H1 (cell line): ENCODE measurements at regions not wholly inside any gene's neighbourhood (a gene's known extent, or its start where the extent isn't known, plus 50 kb on each side); places are given as distances from the start of the nearest gene placed in this dataset.
A peak's percentile ranks its signal among the peaks of the same experiment; 100 is the strongest.

Experiments used
- TF ChIP-seq, protein P1 (sequence below): fragments of 300-600 bp; sonication (generic); IDR thresholded peaks from 2 replicates; pipeline ENCODE4 v1.7.1; 2012; ENCODE audit warnings: low read length, moderate library complexity, mild to moderate bottlenecking, inconsistent platforms; ENCODE audit not compliant: insufficient replicate concordance
- TF ChIP-seq, protein P2 (sequence below): IDR thresholded peaks from 2 replicates; pipeline ENCODE4 v1.6.1; 2011; ENCODE audit warnings: low read depth, mild to moderate bottlenecking, low read length; ENCODE audit not compliant: insufficient read depth

DNA sequence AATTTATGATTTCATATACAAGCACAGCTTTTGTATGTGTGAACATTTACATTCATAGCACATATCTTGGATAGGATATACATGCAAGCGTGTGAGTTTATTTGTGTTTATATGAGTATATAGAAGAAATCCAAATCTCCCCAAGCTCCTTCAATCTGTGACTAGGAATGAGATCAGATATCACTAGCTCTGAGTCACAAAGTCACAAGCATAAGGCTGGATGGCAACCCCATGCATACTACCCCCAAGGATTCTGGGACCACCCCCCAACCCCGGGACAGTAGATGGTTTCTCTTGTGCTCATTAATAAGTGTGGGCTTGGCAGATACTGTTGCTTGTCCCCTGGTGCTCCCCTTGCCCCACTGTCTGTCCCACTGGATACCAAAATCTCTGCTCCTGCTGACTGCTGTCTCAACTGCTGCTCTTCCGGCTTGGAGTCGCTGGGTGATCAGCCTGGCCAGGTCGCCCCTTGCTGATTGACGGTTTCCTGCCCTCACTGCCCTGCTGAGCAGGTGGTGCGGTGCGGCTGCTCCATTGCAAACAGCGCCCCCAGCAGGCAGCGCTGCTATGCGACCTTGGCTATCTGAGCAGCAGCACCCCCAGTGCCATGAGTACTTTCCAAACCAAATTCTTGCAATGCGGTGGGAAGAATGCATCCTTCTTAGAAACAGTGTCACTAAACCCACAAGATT lies 279.4 kb downstream of the CD83 start (continued):
- TF ChIP-seq, protein P1, sequence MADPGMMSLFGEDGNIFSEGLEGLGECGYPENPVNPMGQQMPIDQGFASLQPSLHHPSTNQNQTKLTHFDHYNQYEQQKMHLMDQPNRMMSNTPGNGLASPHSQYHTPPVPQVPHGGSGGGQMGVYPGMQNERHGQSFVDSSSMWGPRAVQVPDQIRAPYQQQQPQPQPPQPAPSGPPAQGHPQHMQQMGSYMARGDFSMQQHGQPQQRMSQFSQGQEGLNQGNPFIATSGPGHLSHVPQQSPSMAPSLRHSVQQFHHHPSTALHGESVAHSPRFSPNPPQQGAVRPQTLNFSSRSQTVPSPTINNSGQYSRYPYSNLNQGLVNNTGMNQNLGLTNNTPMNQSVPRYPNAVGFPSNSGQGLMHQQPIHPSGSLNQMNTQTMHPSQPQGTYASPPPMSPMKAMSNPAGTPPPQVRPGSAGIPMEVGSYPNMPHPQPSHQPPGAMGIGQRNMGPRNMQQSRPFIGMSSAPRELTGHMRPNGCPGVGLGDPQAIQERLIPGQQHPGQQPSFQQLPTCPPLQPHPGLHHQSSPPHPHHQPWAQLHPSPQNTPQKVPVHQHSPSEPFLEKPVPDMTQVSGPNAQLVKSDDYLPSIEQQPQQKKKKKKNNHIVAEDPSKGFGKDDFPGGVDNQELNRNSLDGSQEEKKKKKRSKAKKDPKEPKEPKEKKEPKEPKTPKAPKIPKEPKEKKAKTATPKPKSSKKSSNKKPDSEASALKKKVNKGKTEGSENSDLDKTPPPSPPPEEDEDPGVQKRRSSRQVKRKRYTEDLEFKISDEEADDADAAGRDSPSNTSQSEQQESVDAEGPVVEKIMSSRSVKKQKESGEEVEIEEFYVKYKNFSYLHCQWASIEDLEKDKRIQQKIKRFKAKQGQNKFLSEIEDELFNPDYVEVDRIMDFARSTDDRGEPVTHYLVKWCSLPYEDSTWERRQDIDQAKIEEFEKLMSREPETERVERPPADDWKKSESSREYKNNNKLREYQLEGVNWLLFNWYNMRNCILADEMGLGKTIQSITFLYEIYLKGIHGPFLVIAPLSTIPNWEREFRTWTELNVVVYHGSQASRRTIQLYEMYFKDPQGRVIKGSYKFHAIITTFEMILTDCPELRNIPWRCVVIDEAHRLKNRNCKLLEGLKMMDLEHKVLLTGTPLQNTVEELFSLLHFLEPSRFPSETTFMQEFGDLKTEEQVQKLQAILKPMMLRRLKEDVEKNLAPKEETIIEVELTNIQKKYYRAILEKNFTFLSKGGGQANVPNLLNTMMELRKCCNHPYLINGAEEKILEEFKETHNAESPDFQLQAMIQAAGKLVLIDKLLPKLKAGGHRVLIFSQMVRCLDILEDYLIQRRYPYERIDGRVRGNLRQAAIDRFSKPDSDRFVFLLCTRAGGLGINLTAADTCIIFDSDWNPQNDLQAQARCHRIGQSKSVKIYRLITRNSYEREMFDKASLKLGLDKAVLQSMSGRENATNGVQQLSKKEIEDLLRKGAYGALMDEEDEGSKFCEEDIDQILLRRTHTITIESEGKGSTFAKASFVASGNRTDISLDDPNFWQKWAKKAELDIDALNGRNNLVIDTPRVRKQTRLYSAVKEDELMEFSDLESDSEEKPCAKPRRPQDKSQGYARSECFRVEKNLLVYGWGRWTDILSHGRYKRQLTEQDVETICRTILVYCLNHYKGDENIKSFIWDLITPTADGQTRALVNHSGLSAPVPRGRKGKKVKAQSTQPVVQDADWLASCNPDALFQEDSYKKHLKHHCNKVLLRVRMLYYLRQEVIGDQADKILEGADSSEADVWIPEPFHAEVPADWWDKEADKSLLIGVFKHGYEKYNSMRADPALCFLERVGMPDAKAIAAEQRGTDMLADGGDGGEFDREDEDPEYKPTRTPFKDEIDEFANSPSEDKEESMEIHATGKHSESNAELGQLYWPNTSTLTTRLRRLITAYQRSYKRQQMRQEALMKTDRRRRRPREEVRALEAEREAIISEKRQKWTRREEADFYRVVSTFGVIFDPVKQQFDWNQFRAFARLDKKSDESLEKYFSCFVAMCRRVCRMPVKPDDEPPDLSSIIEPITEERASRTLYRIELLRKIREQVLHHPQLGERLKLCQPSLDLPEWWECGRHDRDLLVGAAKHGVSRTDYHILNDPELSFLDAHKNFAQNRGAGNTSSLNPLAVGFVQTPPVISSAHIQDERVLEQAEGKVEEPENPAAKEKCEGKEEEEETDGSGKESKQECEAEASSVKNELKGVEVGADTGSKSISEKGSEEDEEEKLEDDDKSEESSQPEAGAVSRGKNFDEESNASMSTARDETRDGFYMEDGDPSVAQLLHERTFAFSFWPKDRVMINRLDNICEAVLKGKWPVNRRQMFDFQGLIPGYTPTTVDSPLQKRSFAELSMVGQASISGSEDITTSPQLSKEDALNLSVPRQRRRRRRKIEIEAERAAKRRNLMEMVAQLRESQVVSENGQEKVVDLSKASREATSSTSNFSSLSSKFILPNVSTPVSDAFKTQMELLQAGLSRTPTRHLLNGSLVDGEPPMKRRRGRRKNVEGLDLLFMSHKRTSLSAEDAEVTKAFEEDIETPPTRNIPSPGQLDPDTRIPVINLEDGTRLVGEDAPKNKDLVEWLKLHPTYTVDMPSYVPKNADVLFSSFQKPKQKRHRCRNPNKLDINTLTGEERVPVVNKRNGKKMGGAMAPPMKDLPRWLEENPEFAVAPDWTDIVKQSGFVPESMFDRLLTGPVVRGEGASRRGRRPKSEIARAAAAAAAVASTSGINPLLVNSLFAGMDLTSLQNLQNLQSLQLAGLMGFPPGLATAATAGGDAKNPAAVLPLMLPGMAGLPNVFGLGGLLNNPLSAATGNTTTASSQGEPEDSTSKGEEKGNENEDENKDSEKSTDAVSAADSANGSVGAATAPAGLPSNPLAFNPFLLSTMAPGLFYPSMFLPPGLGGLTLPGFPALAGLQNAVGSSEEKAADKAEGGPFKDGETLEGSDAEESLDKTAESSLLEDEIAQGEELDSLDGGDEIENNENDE = no peak
- TF ChIP-seq, protein P2, sequence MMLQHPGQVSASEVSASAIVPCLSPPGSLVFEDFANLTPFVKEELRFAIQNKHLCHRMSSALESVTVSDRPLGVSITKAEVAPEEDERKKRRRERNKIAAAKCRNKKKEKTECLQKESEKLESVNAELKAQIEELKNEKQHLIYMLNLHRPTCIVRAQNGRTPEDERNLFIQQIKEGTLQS = 0 out of 2 replicates have a peak, but pooled peaks have one; percentile 14
